Endothelial cell of umbilical vein (primary cell): ENCODE measurements at regions not wholly inside any gene's neighbourhood (a gene's known extent, or its start where the extent isn't known, plus 50 kb on each side); places are given as distances from the start of the nearest gene placed in this dataset.

Experiments
- EZH2 ChIP-seq: IDR thresholded peaks from 2 replicates; pipeline ENCODE4 v1.6.1; 2012; ENCODE audit warnings: borderline replicate concordance, low read depth, mild to moderate bottlenecking, moderate library complexity, low read length, inconsistent platforms; ENCODE audit not compliant: severe bottlenecking
- MYC ChIP-seq: IDR thresholded peaks from one replicate; pipeline ENCODE4 v1.6.1; 2011; ENCODE audit warnings: mild to moderate bottlenecking, low read depth, low read length
- POLR2A ChIP-seq: IDR thresholded peaks from 2 replicates; pipeline ENCODE4 v1.6.1; 2012; ENCODE audit warnings: low read depth, mild to moderate bottlenecking, control low read depth, low read length
- POLR2AphosphoS5 ChIP-seq: IDR thresholded peaks from 2 replicates; pipeline ENCODE4 v1.6.1; 2012; ENCODE audit warnings: low read depth, mild to moderate bottlenecking, control low read depth, low read length, moderate library complexity; ENCODE audit not compliant: insufficient read depth
- TF ChIP-seq, protein P1 (sequence below), 2 donors: IDR thresholded peaks; 1 replicate in 1 of 2; 2 replicates in 1 of 2; pipeline ENCODE4 v1.5.1; 2011; ENCODE audit warnings: low read length in 2 of 2, mild to moderate bottlenecking in 2 of 2, moderate library complexity in 2 of 2, control low read depth in 1 of 2, inconsistent platforms in 1 of 2, low read depth in 1 of 2; ENCODE audit not compliant: insufficient read depth in 1 of 2; ENCODE audit errors: extremely low read depth in 1 of 2

GRCh38 chr3:13219077-13219901, 146.1 kb upstream of the IQSEC1 start:
- TF ChIP-seq, protein P1, sequence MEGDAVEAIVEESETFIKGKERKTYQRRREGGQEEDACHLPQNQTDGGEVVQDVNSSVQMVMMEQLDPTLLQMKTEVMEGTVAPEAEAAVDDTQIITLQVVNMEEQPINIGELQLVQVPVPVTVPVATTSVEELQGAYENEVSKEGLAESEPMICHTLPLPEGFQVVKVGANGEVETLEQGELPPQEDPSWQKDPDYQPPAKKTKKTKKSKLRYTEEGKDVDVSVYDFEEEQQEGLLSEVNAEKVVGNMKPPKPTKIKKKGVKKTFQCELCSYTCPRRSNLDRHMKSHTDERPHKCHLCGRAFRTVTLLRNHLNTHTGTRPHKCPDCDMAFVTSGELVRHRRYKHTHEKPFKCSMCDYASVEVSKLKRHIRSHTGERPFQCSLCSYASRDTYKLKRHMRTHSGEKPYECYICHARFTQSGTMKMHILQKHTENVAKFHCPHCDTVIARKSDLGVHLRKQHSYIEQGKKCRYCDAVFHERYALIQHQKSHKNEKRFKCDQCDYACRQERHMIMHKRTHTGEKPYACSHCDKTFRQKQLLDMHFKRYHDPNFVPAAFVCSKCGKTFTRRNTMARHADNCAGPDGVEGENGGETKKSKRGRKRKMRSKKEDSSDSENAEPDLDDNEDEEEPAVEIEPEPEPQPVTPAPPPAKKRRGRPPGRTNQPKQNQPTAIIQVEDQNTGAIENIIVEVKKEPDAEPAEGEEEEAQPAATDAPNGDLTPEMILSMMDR (IDR thresholded peaks at IDR 0.05; ENCODE audit: extremely low read depth in 1 of 2, insufficient read depth in 1 of 2, low read depth in 1 of 2, low read length in 2 of 2) = no peak
- no peak for TF ChIP-seq MYC
- no peak for TF ChIP-seq EZH2
- no peak for TF ChIP-seq POLR2A
- no peak for TF ChIP-seq POLR2AphosphoS5
